ENCODE measurements at regions not wholly inside any gene's neighbourhood (a gene's known extent, or its start where the extent isn't known, plus 50 kb on each side); places are given as distances from the start of the nearest gene placed in this dataset.

DNA sequence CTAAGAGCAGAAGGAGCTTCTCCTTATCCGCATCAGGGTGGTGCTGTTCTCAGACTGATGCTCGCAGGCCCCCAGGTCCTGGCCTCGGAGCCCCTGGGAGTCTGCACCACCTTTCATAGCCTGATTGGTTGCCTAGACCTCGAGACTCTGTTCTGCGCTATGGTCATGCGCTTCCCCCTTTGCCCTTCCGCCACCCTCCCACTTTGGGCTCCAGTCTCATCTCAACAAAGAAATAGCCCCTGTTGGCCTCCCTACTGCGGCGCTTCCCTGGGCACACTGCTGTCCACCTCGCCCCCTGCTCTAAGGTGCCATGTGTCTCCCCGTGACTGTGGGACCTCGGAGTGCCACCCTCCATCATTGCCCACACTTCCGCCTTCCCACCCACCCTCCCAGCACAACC, 102.9 kb upstream of the TWIST2 start:
- no peak overlapping the region for H3K4me3 ChIP-seq
- H3K4me2 ChIP-seq, result no peak overlapping the region
- no peaks in the 10 kb centered on the region for H3K4me1 ChIP-seq
- DNase-seq (ENCODE audit: low read depth in 1 of 2, low spot score in 1 of 2) (no peak), ATAC-seq (no peak), FAIRE-seq (no peak)
- 56% methylated on average over 13 of the region's 13 CpGs for WGBS (ENCODE audit: missing lambda C conversion rate)
- POLR2A ChIA-PET, result no interaction called here
- CTCF ChIA-PET, result no interaction called here
- TF ChIP-seq ZFP36 (IDR thresholded peaks at IDR 0.05; ENCODE audit: borderline replicate concordance, partially characterized antibody) (no peak), CBX2 (IDR thresholded peaks at IDR 0.05; ENCODE audit: borderline replicate concordance, low read depth) (no peak), EHMT2 (IDR thresholded peaks at IDR 0.05; ENCODE audit: low read depth) (no peak), SREBF2 (IDR thresholded peaks at IDR 0.05) (no peak), MAZ (IDR thresholded peaks at IDR 0.05; ENCODE audit: borderline replicate concordance, low read depth, low read length) (no peak), CHD4 (IDR thresholded peaks at IDR 0.05; ENCODE audit: borderline replicate concordance) (no peak), KDM5A (IDR thresholded peaks at IDR 0.05) (no peak), PBX3 (IDR thresholded peaks at IDR 0.05) (no peak), GATA3 (IDR thresholded peaks at IDR 0.05; ENCODE audit: borderline replicate concordance) (no peak), POLR2AphosphoS2 (conservative IDR thresholded peaks at IDR 0.05; ENCODE audit: low read length) (no peak), HOXB5 (CRISPR knock-in tag; IDR thresholded peaks at IDR 0.05) (no peak), CEBPB (IDR thresholded peaks at IDR 0.05) (no peak), HOXA7 (CRISPR knock-in tag; IDR thresholded peaks at IDR 0.05) (no peak), HDAC2 (IDR thresholded peaks at IDR 0.05) (no peak), PHF8 (IDR thresholded peaks at IDR 0.05; ENCODE audit: borderline replicate concordance, low read depth) (no peak)
- no peak overlapping the region for H3K27ac ChIP-seq
- H3K9me3 ChIP-seq, result peaks cover 16% of the 10 kb centered on the region

DNA sequence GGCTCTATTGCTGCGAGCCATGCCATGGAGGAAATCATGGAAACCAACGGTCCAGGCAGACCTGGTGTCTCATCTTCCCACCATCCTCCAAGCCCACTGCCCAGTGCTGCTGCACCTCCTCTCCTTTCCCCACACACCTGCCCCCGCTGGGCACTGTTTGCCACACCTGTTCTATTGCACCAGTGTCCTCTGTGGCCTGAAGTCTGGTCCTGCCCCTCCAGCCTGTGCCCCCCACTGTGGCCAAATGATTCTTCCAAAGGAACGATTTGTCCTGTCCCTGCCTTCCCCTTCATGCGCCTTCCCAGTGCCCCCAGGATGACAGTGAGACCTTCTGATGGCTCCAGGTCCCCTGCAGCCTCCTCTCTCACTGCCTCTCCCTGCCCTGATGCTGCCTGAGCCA, 101.9 kb upstream of the TWIST2 start:
- DNase-seq (ENCODE audit: low read depth in 1 of 2, low spot score in 1 of 2), result no peak
- WGBS (ENCODE audit: missing lambda C conversion rate), result 43% methylated on average over 5 of the region's 5 CpGs

DNA sequence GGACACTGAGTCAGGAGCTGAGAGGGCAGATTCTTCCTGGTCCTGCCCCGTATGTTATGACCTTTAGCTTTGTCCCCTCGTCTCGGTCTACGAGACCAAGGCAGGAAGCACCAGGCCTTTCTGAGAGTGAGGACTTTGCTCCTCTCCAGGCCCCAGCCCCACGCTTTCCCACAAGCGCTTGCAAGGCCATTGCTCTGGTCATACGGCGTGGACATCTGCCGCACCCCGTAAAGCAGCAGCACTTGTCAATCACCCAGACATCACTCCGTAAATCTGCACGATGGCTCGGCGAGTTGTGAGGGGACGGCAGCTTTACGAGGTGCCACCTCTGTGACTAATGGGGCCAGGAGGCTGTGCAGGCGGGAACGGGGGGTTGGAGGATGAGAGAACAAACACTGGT, 100.8 kb upstream of the TWIST2 start:
- ATAC-seq, result no peak
- Histone ChIP-seq H3K4me1 (no peaks in the 10 kb centered on the region), H3K4me2 (no peak overlapping the region), H3K4me3 (no peak overlapping the region), H3K27ac (no peak overlapping the region), H3K9me3 (peaks cover 22% of the 10 kb centered on the region)
- TF ChIP-seq MAFK (IDR thresholded peaks at IDR 0.05; ENCODE audit: partially characterized antibody) (no peak), MAZ (IDR thresholded peaks at IDR 0.05; ENCODE audit: borderline replicate concordance, low read depth, low read length) (no peak), KDM1A (IDR thresholded peaks at IDR 0.05; ENCODE audit: low read depth) (no peak)
- TF ChIP-seq, protein P1, sequence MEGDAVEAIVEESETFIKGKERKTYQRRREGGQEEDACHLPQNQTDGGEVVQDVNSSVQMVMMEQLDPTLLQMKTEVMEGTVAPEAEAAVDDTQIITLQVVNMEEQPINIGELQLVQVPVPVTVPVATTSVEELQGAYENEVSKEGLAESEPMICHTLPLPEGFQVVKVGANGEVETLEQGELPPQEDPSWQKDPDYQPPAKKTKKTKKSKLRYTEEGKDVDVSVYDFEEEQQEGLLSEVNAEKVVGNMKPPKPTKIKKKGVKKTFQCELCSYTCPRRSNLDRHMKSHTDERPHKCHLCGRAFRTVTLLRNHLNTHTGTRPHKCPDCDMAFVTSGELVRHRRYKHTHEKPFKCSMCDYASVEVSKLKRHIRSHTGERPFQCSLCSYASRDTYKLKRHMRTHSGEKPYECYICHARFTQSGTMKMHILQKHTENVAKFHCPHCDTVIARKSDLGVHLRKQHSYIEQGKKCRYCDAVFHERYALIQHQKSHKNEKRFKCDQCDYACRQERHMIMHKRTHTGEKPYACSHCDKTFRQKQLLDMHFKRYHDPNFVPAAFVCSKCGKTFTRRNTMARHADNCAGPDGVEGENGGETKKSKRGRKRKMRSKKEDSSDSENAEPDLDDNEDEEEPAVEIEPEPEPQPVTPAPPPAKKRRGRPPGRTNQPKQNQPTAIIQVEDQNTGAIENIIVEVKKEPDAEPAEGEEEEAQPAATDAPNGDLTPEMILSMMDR (IDR thresholded peaks at IDR 0.05), result no peak
- WGBS (ENCODE audit: missing lambda C conversion rate), result 72% methylated on average over 18 of the region's 18 CpGs
- no peak for FAIRE-seq
- CTCF ChIA-PET, result interaction anchor here (0.8 to 1.2 kb wide), 4 partner anchors 16 to 389 kb away, joined by 3 to 5 read pairs (median 3); no protein-coding TSS in a partner anchor
- POLR2A ChIA-PET, result no interaction called here
- no peak for DNase-seq (ENCODE audit: low read depth in 1 of 2, low spot score in 1 of 2)

More for the DNA sequence above, 101.9 kb upstream of the TWIST2 start:
- FAIRE-seq, result no peak
- Histone ChIP-seq H3K27ac (no peak overlapping the region), H3K4me1 (no peaks in the 10 kb centered on the region), H3K4me3 (no peak overlapping the region), H3K4me2 (no peak overlapping the region), H3K9me3 (peaks cover 22% of the 10 kb centered on the region)
- POLR2A ChIA-PET, result no interaction called here
- ATAC-seq, result no peak
- CTCF ChIA-PET, result interaction anchor here (1.0 to 1.2 kb wide), 2 partner anchors 17 to 388 kb away, joined by 3 read pairs; no protein-coding TSS in a partner anchor
- TF ChIP-seq, protein P2, sequence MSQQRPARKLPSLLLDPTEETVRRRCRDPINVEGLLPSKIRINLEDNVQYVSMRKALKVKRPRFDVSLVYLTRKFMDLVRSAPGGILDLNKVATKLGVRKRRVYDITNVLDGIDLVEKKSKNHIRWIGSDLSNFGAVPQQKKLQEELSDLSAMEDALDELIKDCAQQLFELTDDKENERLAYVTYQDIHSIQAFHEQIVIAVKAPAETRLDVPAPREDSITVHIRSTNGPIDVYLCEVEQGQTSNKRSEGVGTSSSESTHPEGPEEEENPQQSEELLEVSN (IDR thresholded peaks at IDR 0.05; ENCODE audit: borderline replicate concordance, low read depth), result no peak
- TF ChIP-seq ESRRA (IDR thresholded peaks at IDR 0.05; ENCODE audit: borderline replicate concordance, low read length) (no peak), HOXB5 (CRISPR knock-in tag; IDR thresholded peaks at IDR 0.05) (no peak), NPAS2 (CRISPR knock-in tag; IDR thresholded peaks at IDR 0.05; ENCODE audit: borderline replicate concordance) (no peak), POLR2AphosphoS2 (conservative IDR thresholded peaks at IDR 0.05; ENCODE audit: low read length) (no peak), KDM1A (IDR thresholded peaks at IDR 0.05; ENCODE audit: low read depth) (no peak), BHLHE40 (IDR thresholded peaks at IDR 0.05; ENCODE audit: low read depth, low read length) (no peak), HOXA7 (CRISPR knock-in tag; IDR thresholded peaks at IDR 0.05) (no peak), RCOR1 (IDR thresholded peaks at IDR 0.05; ENCODE audit: low read depth, low read length) (no peak), CBX2 (IDR thresholded peaks at IDR 0.05; ENCODE audit: borderline replicate concordance, low read depth) (no peak), GATA3 (IDR thresholded peaks at IDR 0.05; ENCODE audit: borderline replicate concordance) (no peak)

Measured in A549 (cell line).